GM13977 (cell line): ENCODE measurements at regions not wholly inside any gene's neighbourhood (a gene's known extent, or its start where the extent isn't known, plus 50 kb on each side); places are given as distances from the start of the nearest gene placed in this dataset.
A peak's percentile ranks its signal among the peaks of the same experiment; 100 is the strongest.

Experiments used
- DNase-seq: peaks from one replicate; pipeline ENCODE4 v3.0.0; 2012; ENCODE audit warnings: low spot score
- CTCF ChIP-seq: IDR thresholded peaks from 2 replicates; pipeline ENCODE4 v1.5.1; 2012; ENCODE audit warnings: mild to moderate bottlenecking, control low read depth; ENCODE audit not compliant: insufficient read depth; ENCODE audit errors: extremely low read depth, missing control alignments
- in situ Hi-C: fragments of 300-500 bp; cut with MboI; formaldehyde crosslinking; loops from one replicate; pipeline ENCODE4 v1.12.0; 2022; ENCODE audit warnings: low sequenced_read_pairs, low pct_unique_long_range_greater_than_20kb, mixed read lengths, inconsistent platforms; ENCODE audit not compliant: unreplicated experiment

DNA sequence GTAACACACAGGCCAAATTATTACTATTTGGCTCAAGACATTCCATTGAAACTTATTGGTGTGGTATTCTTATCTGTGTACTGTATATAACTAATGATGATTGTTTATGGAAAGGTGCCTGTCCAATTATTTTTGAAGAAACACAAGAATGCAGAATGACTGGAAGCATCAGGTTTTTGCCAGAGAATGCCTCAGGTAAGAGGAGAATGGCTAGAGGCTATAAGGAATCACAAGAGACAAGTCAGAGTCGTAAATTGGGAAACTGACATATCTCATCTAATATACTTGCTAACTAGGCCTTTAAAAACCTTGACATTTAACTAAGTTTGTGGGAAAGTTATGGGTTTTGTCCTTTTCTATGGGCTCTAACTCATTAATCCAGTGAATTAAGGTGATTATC is 69.3 kb upstream of the TTC29 start:
- in situ Hi-C loops: no loop called here
- DNase-seq: no peak
- no peak for TF ChIP-seq CTCF

DNA sequence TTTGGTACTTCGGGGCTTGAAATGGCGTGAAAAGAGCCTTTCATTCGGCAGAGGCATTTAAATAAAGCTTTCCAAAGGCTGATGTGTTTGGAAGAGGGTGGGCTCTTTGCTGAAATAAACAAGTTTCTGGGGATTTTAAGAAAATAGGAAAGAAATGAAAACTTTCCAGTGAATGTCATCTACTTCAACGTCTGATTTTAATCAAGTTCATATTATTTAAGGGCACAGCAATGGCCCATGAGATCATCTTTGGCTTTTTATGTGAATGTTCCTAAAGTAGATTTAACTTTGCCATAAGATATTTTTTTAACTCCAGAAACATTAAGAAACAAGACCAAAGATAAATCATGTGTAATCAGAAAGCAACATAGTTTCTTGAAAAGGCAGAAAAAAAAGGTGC is 69.8 kb upstream of the TTC29 start:
- in situ Hi-C loops: no loop called here
- no peak for TF ChIP-seq CTCF
- no peak for DNase-seq

GRCh38 chr4:147017081-147017480 is 71.4 kb upstream of the TTC29 start:
- in situ Hi-C loops: no loop called here
- no peak for DNase-seq
- no peak for TF ChIP-seq CTCF

DNA sequence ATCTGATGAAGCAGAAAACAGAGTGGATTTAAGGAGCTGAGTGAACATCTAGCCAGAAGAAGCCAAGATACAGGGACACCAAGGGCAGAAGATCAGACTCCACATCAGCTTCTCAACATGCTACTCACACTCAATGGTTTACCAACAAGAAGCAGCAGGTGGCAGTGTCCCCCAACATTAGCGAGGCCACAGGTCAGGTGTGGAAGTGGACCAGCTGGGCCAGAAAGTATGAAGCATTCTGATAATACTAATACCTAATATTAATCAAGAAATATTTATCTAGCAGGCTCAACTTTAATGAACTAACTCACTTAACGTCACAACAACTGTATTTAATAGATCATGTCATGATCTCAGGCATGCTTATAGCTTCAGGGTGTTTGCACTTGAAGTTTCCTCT is 73.4 kb upstream of the TTC29 start:
- peak; percentile 73 for TF ChIP-seq CTCF
- in situ Hi-C loops: no loop called here
- peak; percentile 19 for DNase-seq

DNA sequence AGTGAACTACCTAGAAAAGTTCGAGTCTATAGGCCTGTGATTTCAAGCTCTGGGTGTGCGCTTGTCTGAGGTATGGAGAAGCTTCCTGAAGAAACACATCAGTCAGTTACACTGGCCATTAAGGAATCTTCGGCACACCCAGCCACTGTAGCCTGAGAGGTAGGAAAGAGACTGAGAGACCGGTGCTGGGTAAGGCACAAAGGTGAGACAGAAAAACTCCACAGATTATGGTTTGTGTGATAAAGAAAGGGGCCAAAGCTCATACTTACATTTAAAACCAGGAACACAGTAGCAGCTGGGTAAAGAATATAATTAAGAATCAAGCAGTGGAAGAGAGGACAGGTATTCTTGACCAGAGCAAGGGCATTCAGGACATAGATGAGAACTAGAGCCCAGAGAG is 74.8 kb upstream of the TTC29 start:
- in situ Hi-C loops: no loop called here
- DNase-seq: no peak

GRCh38 chr4:147025042-147025441 is 79.4 kb upstream of the TTC29 start:
- DNase-seq: no peak
- no peak for TF ChIP-seq CTCF
- in situ Hi-C loops: no loop called here

More for the DNA sequence above, 74.8 kb upstream of the TTC29 start:
- no peak for TF ChIP-seq CTCF

DNA sequence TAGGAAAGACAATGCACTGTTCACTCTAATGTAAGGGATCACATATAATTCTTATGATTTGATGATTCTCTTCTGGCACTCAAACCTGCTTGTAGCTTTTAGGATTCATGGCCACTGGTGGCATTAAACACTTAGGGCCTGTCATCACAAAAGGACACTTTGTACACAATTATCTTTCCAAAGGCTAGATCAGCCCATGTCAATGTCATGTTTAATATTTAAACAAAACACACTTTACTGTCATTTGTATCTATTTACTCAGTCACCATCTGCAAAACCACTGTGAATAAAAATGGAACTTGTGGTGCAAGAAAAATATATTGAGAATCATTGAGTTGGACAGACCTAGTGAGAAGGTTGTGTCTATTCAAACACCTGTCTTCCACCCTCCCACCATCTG is 83.6 kb upstream of the TTC29 start:
- no peak for TF ChIP-seq CTCF
- no peak for DNase-seq
- in situ Hi-C loops: no loop called here
